Fibroblast of lung (primary cell): ENCODE measurements at regions not wholly inside any gene's neighbourhood (a gene's known extent, or its start where the extent isn't known, plus 50 kb on each side); places are given as distances from the start of the nearest gene placed in this dataset.

ENCODE experiments used
- DNase-seq, 2 donors: peaks; one replicate each; pipeline versions ENCODE4 v3.0.0 to v3.0.0-alpha.2; 2010; ENCODE audit warnings: low read depth in 2 of 2
- H2AFZ ChIP-seq: 2 replicates; pipeline ENCODE4 v1.5.1; 2012; ENCODE audit warnings: low read length, control low read depth, inconsistent platforms
- H3K27ac ChIP-seq: 2 replicates; pipeline ENCODE4 v1.5.1; 2011; ENCODE audit warnings: low read length, control low read depth; ENCODE audit not compliant: insufficient read depth
- H3K27me3 ChIP-seq: 2 replicates; pipeline ENCODE4 v1.5.1; 2011; ENCODE audit warnings: mild to moderate bottlenecking, low read length; ENCODE audit not compliant: control insufficient read depth, insufficient read depth
- H3K36me3 ChIP-seq: 2 replicates; pipeline ENCODE4 v1.5.1; 2011; ENCODE audit warnings: low read length; ENCODE audit not compliant: control insufficient read depth, insufficient read depth
- H3K4me1 ChIP-seq: 2 replicates; pipeline ENCODE4 v1.5.1; 2011; ENCODE audit warnings: low read length; ENCODE audit not compliant: control insufficient read depth, insufficient read depth; ENCODE audit errors: extremely low read depth
- H3K4me2 ChIP-seq: 2 replicates; pipeline ENCODE4 v1.5.1; 2011; ENCODE audit warnings: low read length, control low read depth; ENCODE audit not compliant: insufficient read depth; ENCODE audit errors: extremely low read depth
- H3K4me3 ChIP-seq, 4 experiments: fragments of 200-600 bp in 1 of 4; sonication (generic) in 1 of 4; replicated peaks in 1 of 4; 2 replicates each; pipeline ENCODE4 v1.5.1; 2011 to 2016; ENCODE audit warnings: low read length in 4 of 4, low read depth in 3 of 4, mild to moderate bottlenecking in 3 of 4, control low read depth in 2 of 4, inconsistent platforms in 1 of 4, mixed read lengths in 1 of 4; ENCODE audit not compliant: insufficient read depth in 1 of 4; ENCODE audit errors: control extremely low read depth in 1 of 4
- H3K79me2 ChIP-seq: 2 replicates; pipeline ENCODE4 v1.5.1; 2012; ENCODE audit warnings: mild to moderate bottlenecking, low read length, inconsistent platforms; ENCODE audit not compliant: control insufficient read depth, insufficient read depth
- H3K9ac ChIP-seq: 2 replicates; pipeline ENCODE4 v1.5.1; 2011; ENCODE audit warnings: mild to moderate bottlenecking, low read length, control low read depth; ENCODE audit not compliant: insufficient read depth
- H3K9me3 ChIP-seq: 2 replicates; pipeline ENCODE4 v1.5.1; 2012; ENCODE audit warnings: low read depth, low read length; ENCODE audit not compliant: control insufficient read depth, insufficient read depth
- H4K20me1 ChIP-seq: 2 replicates; pipeline ENCODE4 v1.5.1; 2011; ENCODE audit warnings: low read length; ENCODE audit not compliant: control insufficient read depth, insufficient read depth; ENCODE audit errors: extremely low read depth
- CTCF ChIP-seq, 2 donors: IDR thresholded peaks in 1 of 2; conservative IDR thresholded peaks in 1 of 2; 1 replicate in 1 of 2; 2 replicates in 1 of 2; pipeline ENCODE4 v1.5.1; 2011 to 2012; ENCODE audit warnings: low read length in 2 of 2, control low read depth in 1 of 2, inconsistent platforms in 1 of 2, low read depth in 1 of 2, mild to moderate bottlenecking in 1 of 2
- EZH2 ChIP-seq: IDR thresholded peaks from 2 replicates; pipeline ENCODE4 v1.5.1; 2012; ENCODE audit warnings: low read length, control low read depth, mild to moderate bottlenecking; ENCODE audit errors: missing control alignments

GRCh38 chr4:175440786-175441185 is 371.3 kb downstream of the GPM6A start:
- no peak overlapping the region for H3K27ac ChIP-seq
- H3K79me2 ChIP-seq, result no peaks in the 10 kb centered on the region
- no peak for TF ChIP-seq CTCF (conservative IDR thresholded peaks at IDR 0.05 in 1 of 2, IDR thresholded peaks at IDR 0.05 in 1 of 2; ENCODE audit: low read depth in 1 of 2, low read length in 2 of 2)
- TF ChIP-seq EZH2, result no peak
- no peak overlapping the region for H2AFZ ChIP-seq
- no peak overlapping the region for H3K4me3 ChIP-seq
- no peaks in the 10 kb centered on the region for H3K27me3 ChIP-seq
- no peak for DNase-seq
- H3K4me1 ChIP-seq, result no peaks in the 10 kb centered on the region
- H4K20me1 ChIP-seq, result no peaks in the 10 kb centered on the region
- H3K4me2 ChIP-seq, result no peak overlapping the region
- H3K9me3 ChIP-seq, result no peaks in the 10 kb centered on the region
- no peak overlapping the region for H3K9ac ChIP-seq
- H3K36me3 ChIP-seq, result no peaks in the 10 kb centered on the region

GRCh38 chr4:175441256-175441655 is 370.8 kb downstream of the GPM6A start:
- Histone ChIP-seq H3K36me3 (no peaks in the 10 kb centered on the region), H3K27ac (no peak overlapping the region), H3K4me2 (no peak overlapping the region), H2AFZ (no peak overlapping the region), H3K4me1 (no peaks in the 10 kb centered on the region), H4K20me1 (no peaks in the 10 kb centered on the region), H3K4me3 (no peak overlapping the region), H3K9ac (no peak overlapping the region), H3K27me3 (no peaks in the 10 kb centered on the region), H3K9me3 (no peaks in the 10 kb centered on the region), H3K79me2 (no peaks in the 10 kb centered on the region)
- no peak for DNase-seq
- TF ChIP-seq CTCF (conservative IDR thresholded peaks at IDR 0.05 in 1 of 2, IDR thresholded peaks at IDR 0.05 in 1 of 2; ENCODE audit: low read depth in 1 of 2, low read length in 2 of 2), result no peak
- TF ChIP-seq EZH2, result no peak

- no peak overlapping the region for H3K4me2 ChIP-seq
- no peak overlapping the region for H2AFZ ChIP-seq
- H3K4me1 ChIP-seq, result no peaks in the 10 kb centered on the region
- no peaks in the 10 kb centered on the region for H3K79me2 ChIP-seq
- H3K9ac ChIP-seq, result no peak overlapping the region
- no peak for TF ChIP-seq EZH2
- TF ChIP-seq CTCF (conservative IDR thresholded peaks at IDR 0.05 in 1 of 2, IDR thresholded peaks at IDR 0.05 in 1 of 2; ENCODE audit: low read depth in 1 of 2, low read length in 2 of 2), result peak in 1 of 2 donors; percentile 9
- no peaks in the 10 kb centered on the region for H3K36me3 ChIP-seq
- H4K20me1 ChIP-seq, result no peaks in the 10 kb centered on the region
- H3K27me3 ChIP-seq, result no peaks in the 10 kb centered on the region
- no peaks in the 10 kb centered on the region for H3K9me3 ChIP-seq
- no peak for DNase-seq
- no peak overlapping the region for H3K4me3 ChIP-seq
- H3K27ac ChIP-seq, result no peak overlapping the region
Observed at GRCh38 chr4:175443547-175443946, 368.5 kb downstream of the GPM6A start.
